Liver (tissue), 3 donors: ENCODE measurements at regions not wholly inside any gene's neighbourhood (a gene's known extent, or its start where the extent isn't known, plus 50 kb on each side); places are given as distances from the start of the nearest gene placed in this dataset.

Source experiments
- FOXA1 ChIP-seq: IDR thresholded peaks from 2 replicates; pipeline ENCODE4 v1.6.1; 2016; ENCODE audit warnings: antibody characterized with exemption
- GABPA ChIP-seq, 2 donors: IDR thresholded peaks in 1 of 2; conservative IDR thresholded peaks in 1 of 2; 2 replicates each; pipeline ENCODE4 v1.6.1; 2016; ENCODE audit warnings: antibody characterized with exemption in 2 of 2, mild to moderate bottlenecking in 1 of 2, moderate library complexity in 1 of 2
- JUND ChIP-seq, 2 donors: IDR thresholded peaks; 2 replicates each; pipeline ENCODE4 v1.6.1; 2016; ENCODE audit warnings: antibody characterized with exemption in 2 of 2
- RAD21 ChIP-seq, 2 donors: IDR thresholded peaks; 2 replicates each; pipeline ENCODE4 v1.6.1; 2016; ENCODE audit warnings: antibody characterized with exemption in 2 of 2, mild to moderate bottlenecking in 2 of 2
- SP1 ChIP-seq: IDR thresholded peaks from 2 replicates; pipeline ENCODE4 v1.6.1; 2018; ENCODE audit warnings: antibody characterized with exemption, mild to moderate bottlenecking
- TAF1 ChIP-seq: conservative IDR thresholded peaks from 2 replicates; pipeline ENCODE4 v1.6.1; 2016; ENCODE audit warnings: antibody characterized with exemption, mild to moderate bottlenecking
- YY1 ChIP-seq: IDR thresholded peaks from 2 replicates; pipeline ENCODE4 v1.6.1; 2016; ENCODE audit warnings: antibody characterized with exemption, mild to moderate bottlenecking
- TF ChIP-seq, protein P1 (sequence below): fragments of 150-350 bp; IDR thresholded peaks from 2 replicates; pipeline ENCODE4 v1.5.1; 2017; ENCODE audit warnings: improper control_type of control experiment, low read depth, low read length; ENCODE audit not compliant: missing input control
- TF ChIP-seq, protein P2 (sequence below): IDR thresholded peaks from 2 replicates; pipeline ENCODE4 v1.6.1; 2016; ENCODE audit warnings: antibody characterized with exemption, mild to moderate bottlenecking
- donor health status: healthy.
- donor health status: healthy.

DNA sequence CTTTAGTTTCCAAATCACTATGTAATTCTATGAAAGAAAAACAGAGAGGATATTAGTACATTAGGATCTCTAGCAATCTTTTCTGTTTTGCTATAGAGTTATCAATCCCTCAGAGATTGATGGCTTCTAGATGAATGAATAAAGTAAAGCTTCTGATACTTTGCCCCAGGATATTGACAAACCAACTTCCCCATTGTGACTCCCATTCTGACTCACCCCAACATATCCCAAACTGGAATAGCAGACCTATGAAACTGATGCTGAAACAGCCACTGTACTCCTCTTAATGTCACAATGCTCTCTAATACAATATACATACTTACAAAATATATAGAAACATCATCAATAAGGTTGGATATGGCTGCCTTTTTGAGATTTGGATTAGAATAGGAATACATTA, 442.1 kb upstream of the NR5A2 start:
- TF ChIP-seq, protein P1, sequence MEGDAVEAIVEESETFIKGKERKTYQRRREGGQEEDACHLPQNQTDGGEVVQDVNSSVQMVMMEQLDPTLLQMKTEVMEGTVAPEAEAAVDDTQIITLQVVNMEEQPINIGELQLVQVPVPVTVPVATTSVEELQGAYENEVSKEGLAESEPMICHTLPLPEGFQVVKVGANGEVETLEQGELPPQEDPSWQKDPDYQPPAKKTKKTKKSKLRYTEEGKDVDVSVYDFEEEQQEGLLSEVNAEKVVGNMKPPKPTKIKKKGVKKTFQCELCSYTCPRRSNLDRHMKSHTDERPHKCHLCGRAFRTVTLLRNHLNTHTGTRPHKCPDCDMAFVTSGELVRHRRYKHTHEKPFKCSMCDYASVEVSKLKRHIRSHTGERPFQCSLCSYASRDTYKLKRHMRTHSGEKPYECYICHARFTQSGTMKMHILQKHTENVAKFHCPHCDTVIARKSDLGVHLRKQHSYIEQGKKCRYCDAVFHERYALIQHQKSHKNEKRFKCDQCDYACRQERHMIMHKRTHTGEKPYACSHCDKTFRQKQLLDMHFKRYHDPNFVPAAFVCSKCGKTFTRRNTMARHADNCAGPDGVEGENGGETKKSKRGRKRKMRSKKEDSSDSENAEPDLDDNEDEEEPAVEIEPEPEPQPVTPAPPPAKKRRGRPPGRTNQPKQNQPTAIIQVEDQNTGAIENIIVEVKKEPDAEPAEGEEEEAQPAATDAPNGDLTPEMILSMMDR: no peak
- TF ChIP-seq RAD21 (IDR thresholded peaks at IDR 0.05) (no peak), SP1 (no peak), GABPA (IDR thresholded peaks at IDR 0.05 in 1 of 2, conservative IDR thresholded peaks at IDR 0.05 in 1 of 2) (no peak), JUND (IDR thresholded peaks at IDR 0.05) (no peak), TAF1 (no peak), YY1 (no peak), FOXA1 (no peak)
- TF ChIP-seq, protein P2, sequence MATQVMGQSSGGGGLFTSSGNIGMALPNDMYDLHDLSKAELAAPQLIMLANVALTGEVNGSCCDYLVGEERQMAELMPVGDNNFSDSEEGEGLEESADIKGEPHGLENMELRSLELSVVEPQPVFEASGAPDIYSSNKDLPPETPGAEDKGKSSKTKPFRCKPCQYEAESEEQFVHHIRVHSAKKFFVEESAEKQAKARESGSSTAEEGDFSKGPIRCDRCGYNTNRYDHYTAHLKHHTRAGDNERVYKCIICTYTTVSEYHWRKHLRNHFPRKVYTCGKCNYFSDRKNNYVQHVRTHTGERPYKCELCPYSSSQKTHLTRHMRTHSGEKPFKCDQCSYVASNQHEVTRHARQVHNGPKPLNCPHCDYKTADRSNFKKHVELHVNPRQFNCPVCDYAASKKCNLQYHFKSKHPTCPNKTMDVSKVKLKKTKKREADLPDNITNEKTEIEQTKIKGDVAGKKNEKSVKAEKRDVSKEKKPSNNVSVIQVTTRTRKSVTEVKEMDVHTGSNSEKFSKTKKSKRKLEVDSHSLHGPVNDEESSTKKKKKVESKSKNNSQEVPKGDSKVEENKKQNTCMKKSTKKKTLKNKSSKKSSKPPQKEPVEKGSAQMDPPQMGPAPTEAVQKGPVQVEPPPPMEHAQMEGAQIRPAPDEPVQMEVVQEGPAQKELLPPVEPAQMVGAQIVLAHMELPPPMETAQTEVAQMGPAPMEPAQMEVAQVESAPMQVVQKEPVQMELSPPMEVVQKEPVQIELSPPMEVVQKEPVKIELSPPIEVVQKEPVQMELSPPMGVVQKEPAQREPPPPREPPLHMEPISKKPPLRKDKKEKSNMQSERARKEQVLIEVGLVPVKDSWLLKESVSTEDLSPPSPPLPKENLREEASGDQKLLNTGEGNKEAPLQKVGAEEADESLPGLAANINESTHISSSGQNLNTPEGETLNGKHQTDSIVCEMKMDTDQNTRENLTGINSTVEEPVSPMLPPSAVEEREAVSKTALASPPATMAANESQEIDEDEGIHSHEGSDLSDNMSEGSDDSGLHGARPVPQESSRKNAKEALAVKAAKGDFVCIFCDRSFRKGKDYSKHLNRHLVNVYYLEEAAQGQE: no peak
